ENCODE measurements at regions not wholly inside any gene's neighbourhood (a gene's known extent, or its start where the extent isn't known, plus 50 kb on each side); places are given as distances from the start of the nearest gene placed in this dataset.

GRCh38 chr10:36700123-36700522 is 425.3 kb upstream of the ANKRD30A start:
- no peak overlapping the region for H3K27ac ChIP-seq
- no peak for TF ChIP-seq CTCF (IDR thresholded peaks at IDR 0.05)
- no peaks in the 10 kb centered on the region for H3K27me3 ChIP-seq
- no peak overlapping the region for H3K4me3 ChIP-seq
- H3K4me1 ChIP-seq = no peaks in the 10 kb centered on the region
- DNase-seq = no peak
- no peaks in the 10 kb centered on the region for H3K9me3 ChIP-seq
- no peaks in the 10 kb centered on the region for H3K36me3 ChIP-seq
- no peak overlapping the region for H3K9ac ChIP-seq (ENCODE audit: low read depth in 2 of 2, low read length in 2 of 2)
- intact Hi-C loops (cut with DNase I) = no loop called here

- Histone ChIP-seq H3K9ac (ENCODE audit: low read depth in 2 of 2, low read length in 2 of 2) (no peak overlapping the region), H3K27ac (no peak overlapping the region), H3K4me3 (no peak overlapping the region), H3K9me3 (no peaks in the 10 kb centered on the region), H3K27me3 (no peaks in the 10 kb centered on the region), H3K4me1 (no peaks in the 10 kb centered on the region), H3K36me3 (no peaks in the 10 kb centered on the region)
- DNase-seq = no peak
- intact Hi-C loops (cut with DNase I) = no loop called here
- TF ChIP-seq CTCF (IDR thresholded peaks at IDR 0.05) = no peak
Observed at GRCh38 chr10:36692759-36693158, 432.6 kb upstream of the ANKRD30A start.

- H3K9me3 ChIP-seq = no peaks in the 10 kb centered on the region
- H3K4me1 ChIP-seq = no peaks in the 10 kb centered on the region
- no peaks in the 10 kb centered on the region for H3K27me3 ChIP-seq
- H3K4me3 ChIP-seq = no peak overlapping the region
- no peak for TF ChIP-seq CTCF (IDR thresholded peaks at IDR 0.05)
- no peaks in the 10 kb centered on the region for H3K36me3 ChIP-seq
- intact Hi-C loops (cut with DNase I) = no loop called here
- no peak overlapping the region for H3K27ac ChIP-seq
- H3K9ac ChIP-seq (ENCODE audit: low read depth in 2 of 2, low read length in 2 of 2) = no peak overlapping the region
- DNase-seq = no peak
Observed at GRCh38 chr10:36688717-36689116, 436.7 kb upstream of the ANKRD30A start.

- Histone ChIP-seq H3K9me3 (no peaks in the 10 kb centered on the region), H3K9ac (ENCODE audit: low read depth in 2 of 2, low read length in 2 of 2) (no peak overlapping the region), H3K4me3 (no peak overlapping the region), H3K27ac (no peak overlapping the region), H3K27me3 (no peaks in the 10 kb centered on the region), H3K4me1 (no peaks in the 10 kb centered on the region), H3K36me3 (no peaks in the 10 kb centered on the region)
- TF ChIP-seq CTCF (IDR thresholded peaks at IDR 0.05) = no peak
- no peak for DNase-seq
- intact Hi-C loops (cut with DNase I) = no loop called here
Observed at GRCh38 chr10:36683421-36683820, 442.0 kb upstream of the ANKRD30A start.

GRCh38 chr10:36681751-36682632 is 443.4 kb upstream of the ANKRD30A start:
- H3K27me3 ChIP-seq = no peaks in the 10 kb centered on the region
- no peaks in the 10 kb centered on the region for H3K36me3 ChIP-seq
- H3K9me3 ChIP-seq = no peaks in the 10 kb centered on the region
- intact Hi-C loops (cut with DNase I) = no loop called here
- no peak overlapping the region for H3K9ac ChIP-seq (ENCODE audit: low read depth in 2 of 2, low read length in 2 of 2)
- H3K4me1 ChIP-seq = no peaks in the 10 kb centered on the region
- no peak for TF ChIP-seq CTCF (IDR thresholded peaks at IDR 0.05)
- H3K4me3 ChIP-seq = no peak overlapping the region
- no peak overlapping the region for H3K27ac ChIP-seq
- DNase-seq = no peak
